Upper lobe of left lung (tissue), 4 donors: ENCODE measurements at regions not wholly inside any gene's neighbourhood (a gene's known extent, or its start where the extent isn't known, plus 50 kb on each side); places are given as distances from the start of the nearest gene placed in this dataset.

Experiments
- CTCF ChIP-seq, 6 experiments: fragments of 450-650 bp in 4 of 6; fragments of 200-600 bp in 2 of 6; sonication (generic) in 2 of 6; IDR thresholded peaks; one replicate each; pipeline ENCODE4 v1.5.1; 2016 to 2019; ENCODE audit warnings: antibody characterized with exemption in 6 of 6
- EP300 ChIP-seq, 4 donors: sonication (generic); formaldehyde crosslinking; IDR thresholded peaks; one replicate each; pipeline ENCODE4 v1.5.1; 2017; ENCODE audit warnings: antibody characterized with exemption in 4 of 4, control low read depth in 2 of 4
- POLR2A ChIP-seq, 4 donors: fragments of 450-650 bp; IDR thresholded peaks; one replicate each; pipeline ENCODE4 v1.5.1; 2016 to 2017; ENCODE audit warnings: antibody characterized with exemption in 4 of 4, mild to moderate bottlenecking in 2 of 4

- no peak for TF ChIP-seq CTCF (IDR thresholded peaks at IDR 0.05)
- TF ChIP-seq POLR2A (IDR thresholded peaks at IDR 0.05), result no peak
- TF ChIP-seq EP300 (IDR thresholded peaks at IDR 0.05), result no peak
These were observed 158.5 kb downstream of the HERPUD2 start for GRCh38 chr7:35536396-35536826.
